PC-3 (cell line): ENCODE measurements at regions not wholly inside any gene's neighbourhood (a gene's known extent, or its start where the extent isn't known, plus 50 kb on each side); places are given as distances from the start of the nearest gene placed in this dataset.

Source experiments
- ATAC-seq: fragments of 200-7000 bp; cut with Tn5 transposase; 2 replicates; pipeline ENCODE4 v1.9.1; 2020; ENCODE audit warnings: mild to moderate bottlenecking, moderate library complexity
- BruUV-seq: library from RNA; stranded (reverse); fragments of 400-500 nt; replicated peaks from 2 replicates; lab custom pipeline; 2021; lab: Mats Ljungman, UMichigan
- CTCF ChIA-PET: fragments of 300-600 bp; sonication (Branson Sonifier 250); formaldehyde crosslinking; loops from one replicate; lab custom pipeline; 2022; ENCODE audit warnings: antibody characterized with exemption; lab: Charles Lee
- POLR2A ChIA-PET: fragments of 300-600 bp; sonication (Branson Sonifier 250); formaldehyde crosslinking; loops from one replicate; lab custom pipeline; 2022; ENCODE audit warnings: antibody characterized with exemption; ENCODE audit not compliant: unreplicated experiment; lab: Charles Lee
- DNase-seq: peaks from one replicate; pipeline ENCODE4 v3.0.0-alpha.2; 2015
- H2AFZ ChIP-seq: fragments of 300-600 bp; sonication (generic); 2 replicates; pipeline ENCODE4 v1.6.0; 2016; ENCODE audit warnings: antibody characterized with exemption, low read length
- H3F3A ChIP-seq: fragments of 300-600 bp; sonication (generic); one replicate; pipeline ENCODE4 v1.6.0; 2017; ENCODE audit warnings: antibody characterized with exemption, low read length, control low read depth, mild to moderate bottlenecking; ENCODE audit not compliant: unreplicated experiment
- H3K27ac ChIP-seq: fragments of 300-600 bp; sonication (generic); 2 replicates; pipeline ENCODE4 v1.5.1; 2016; ENCODE audit warnings: mild to moderate bottlenecking, low read length
- H3K27me3 ChIP-seq: fragments of 300-600 bp; sonication (generic); 2 replicates; pipeline ENCODE4 v1.6.1; 2016; ENCODE audit warnings: low read length, mixed read lengths
- H3K36me3 ChIP-seq: fragments of 300-600 bp; sonication (generic); 2 replicates; pipeline ENCODE4 v1.6.1; 2016; ENCODE audit warnings: low read depth, mixed run types, low read length, mixed read lengths
- H3K4me1 ChIP-seq: fragments of 300-600 bp; sonication (generic); 2 replicates; pipeline ENCODE4 v1.5.1; 2016; ENCODE audit warnings: low read length; ENCODE audit not compliant: insufficient read depth
- H3K4me2 ChIP-seq: fragments of 300-600 bp; sonication (generic); 2 replicates; pipeline ENCODE4 v1.6.0; 2016; ENCODE audit warnings: low read length
- H3K4me3 ChIP-seq: fragments of 300-600 bp; sonication (generic); 2 replicates; pipeline ENCODE4 v1.5.1; 2016; ENCODE audit warnings: mild to moderate bottlenecking, low read length, mixed read lengths
- H3K79me2 ChIP-seq: fragments of 300-600 bp; sonication (generic); 2 replicates; pipeline ENCODE4 v1.6.1; 2017; ENCODE audit warnings: low read length, mixed read lengths
- H3K9ac ChIP-seq: fragments of 300-600 bp; sonication (generic); 2 replicates; pipeline ENCODE4 v1.6.0; 2016; ENCODE audit warnings: mild to moderate bottlenecking, low read length
- H3K9me2 ChIP-seq: fragments of 300-600 bp; sonication (generic); replicated peaks from 2 replicates; pipeline ENCODE4 v1.6.1; 2016; ENCODE audit warnings: mixed run types, low read length, mixed read lengths
- H3K9me3 ChIP-seq: fragments of 300-600 bp; sonication (generic); 2 replicates; pipeline ENCODE4 v1.6.1; 2016; ENCODE audit warnings: low read length, mixed read lengths
- H4K20me1 ChIP-seq: fragments of 300-600 bp; sonication (generic); 2 replicates; pipeline ENCODE4 v1.6.1; 2016; ENCODE audit warnings: low read length, mixed read lengths
- EZH2 ChIP-seq: fragments of 300-600 bp; sonication (generic); IDR thresholded peaks from one replicate; pipeline ENCODE4 v1.6.1; 2017; ENCODE audit warnings: antibody characterized with exemption, mild to moderate bottlenecking, low read length; ENCODE audit not compliant: unreplicated experiment
- EZH2phosphoT487 ChIP-seq: fragments of 300-600 bp; sonication (generic); IDR thresholded peaks from 2 replicates; pipeline ENCODE4 v1.6.1; 2018; ENCODE audit warnings: mild to moderate bottlenecking, antibody characterized with exemption, low read length, borderline replicate concordance
- intact Hi-C: fragments of 100-400 bp; cut with micrococcal nuclease; formaldehyde crosslinking; loops from 2 replicates; pipeline ENCODE4 v1.9.0; 2023
- TF ChIP-seq, protein P1 (sequence below): fragments of 300-600 bp; sonication (generic); conservative IDR thresholded peaks from 2 replicates; pipeline ENCODE4 v1.5.1; 2017; ENCODE audit warnings: antibody characterized with exemption, low read depth, mild to moderate bottlenecking, low read length

DNA sequence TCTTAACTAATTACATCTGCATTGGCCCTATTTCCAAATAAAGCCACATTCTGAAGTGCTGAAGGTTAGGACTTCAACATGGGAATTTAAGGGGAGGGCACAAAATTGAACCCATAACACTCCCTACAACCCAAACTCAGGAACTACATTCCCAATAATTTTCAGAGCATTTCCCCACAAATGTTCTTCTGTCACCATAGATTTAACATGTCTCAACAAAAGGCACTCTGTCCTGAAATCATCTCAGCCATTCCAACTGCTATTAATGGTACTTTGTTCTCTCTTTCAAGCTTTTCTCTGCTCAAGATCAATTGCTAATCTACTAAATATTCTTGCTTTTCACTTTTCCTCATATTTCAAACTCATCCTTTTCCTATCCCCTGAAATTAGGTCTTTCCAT lies 74.0 kb upstream of the SOX1 start:
- DNase-seq = no peak
- Histone ChIP-seq H3K4me2 (no peak overlapping the region), H3K27ac (no peak overlapping the region), H3K36me3 (no peaks in the 10 kb centered on the region), H4K20me1 (no peaks in the 10 kb centered on the region), H2AFZ (no peak overlapping the region), H3K79me2 (no peaks in the 10 kb centered on the region), H3K4me3 (no peak overlapping the region), H3K9me3 (no peaks in the 10 kb centered on the region), H3F3A (no peaks in the 10 kb centered on the region), H3K9me2 (no peaks in the 10 kb centered on the region), H3K27me3 (0 out of 2 replicates have a peak, but pooled peaks cover 4% of the 10 kb centered on the region), H3K4me1 (no peaks in the 10 kb centered on the region), H3K9ac (no peak overlapping the region)
- no TSS peak for BruUV-seq
- ChIA-PET POLR2A (no interaction called here), CTCF (no interaction called here)
- intact Hi-C loops = no loop called here
- no peak for ATAC-seq
- no peak for TF ChIP-seq EZH2
- TF ChIP-seq, protein P1, sequence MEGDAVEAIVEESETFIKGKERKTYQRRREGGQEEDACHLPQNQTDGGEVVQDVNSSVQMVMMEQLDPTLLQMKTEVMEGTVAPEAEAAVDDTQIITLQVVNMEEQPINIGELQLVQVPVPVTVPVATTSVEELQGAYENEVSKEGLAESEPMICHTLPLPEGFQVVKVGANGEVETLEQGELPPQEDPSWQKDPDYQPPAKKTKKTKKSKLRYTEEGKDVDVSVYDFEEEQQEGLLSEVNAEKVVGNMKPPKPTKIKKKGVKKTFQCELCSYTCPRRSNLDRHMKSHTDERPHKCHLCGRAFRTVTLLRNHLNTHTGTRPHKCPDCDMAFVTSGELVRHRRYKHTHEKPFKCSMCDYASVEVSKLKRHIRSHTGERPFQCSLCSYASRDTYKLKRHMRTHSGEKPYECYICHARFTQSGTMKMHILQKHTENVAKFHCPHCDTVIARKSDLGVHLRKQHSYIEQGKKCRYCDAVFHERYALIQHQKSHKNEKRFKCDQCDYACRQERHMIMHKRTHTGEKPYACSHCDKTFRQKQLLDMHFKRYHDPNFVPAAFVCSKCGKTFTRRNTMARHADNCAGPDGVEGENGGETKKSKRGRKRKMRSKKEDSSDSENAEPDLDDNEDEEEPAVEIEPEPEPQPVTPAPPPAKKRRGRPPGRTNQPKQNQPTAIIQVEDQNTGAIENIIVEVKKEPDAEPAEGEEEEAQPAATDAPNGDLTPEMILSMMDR = no peak

DNA sequence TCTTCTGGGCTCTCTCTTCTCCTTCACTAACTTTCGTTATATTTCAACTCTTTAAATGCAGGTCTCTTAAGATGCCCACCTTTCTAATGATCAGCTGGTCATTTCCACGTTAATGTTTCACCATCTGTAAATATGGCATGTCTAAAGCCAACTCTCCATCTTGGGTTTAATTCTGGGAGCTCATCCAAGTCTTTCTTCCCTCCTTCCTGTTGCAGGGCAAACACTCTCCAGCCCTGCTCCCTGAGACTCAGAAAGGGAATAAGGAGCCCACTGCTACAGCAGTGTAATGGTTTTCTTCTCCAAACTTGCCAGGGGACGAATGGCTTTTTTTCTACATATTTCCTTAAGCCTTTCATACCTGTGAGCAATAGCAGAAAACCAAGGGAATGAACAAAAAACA lies 73.3 kb upstream of the SOX1 start:
- Histone ChIP-seq H3K9me3 (no peaks in the 10 kb centered on the region), H3K79me2 (no peaks in the 10 kb centered on the region), H3K4me2 (no peak overlapping the region), H3K27ac (no peak overlapping the region), H4K20me1 (no peaks in the 10 kb centered on the region), H3K9me2 (no peaks in the 10 kb centered on the region), H3F3A (no peaks in the 10 kb centered on the region), H3K27me3 (peaks cover 12% of the 10 kb centered on the region), H3K4me3 (no peak overlapping the region), H3K36me3 (no peaks in the 10 kb centered on the region), H2AFZ (no peak overlapping the region), H3K4me1 (no peaks in the 10 kb centered on the region), H3K9ac (no peak overlapping the region)
- BruUV-seq = no TSS peak
- DNase-seq = no peak
- TF ChIP-seq EZH2phosphoT487 (no peak), EZH2 (no peak)
- TF ChIP-seq, protein P1 = no peak
- no peak for ATAC-seq
- ChIA-PET CTCF (no interaction called here), POLR2A (no interaction called here)
- intact Hi-C loops = no loop called here

DNA sequence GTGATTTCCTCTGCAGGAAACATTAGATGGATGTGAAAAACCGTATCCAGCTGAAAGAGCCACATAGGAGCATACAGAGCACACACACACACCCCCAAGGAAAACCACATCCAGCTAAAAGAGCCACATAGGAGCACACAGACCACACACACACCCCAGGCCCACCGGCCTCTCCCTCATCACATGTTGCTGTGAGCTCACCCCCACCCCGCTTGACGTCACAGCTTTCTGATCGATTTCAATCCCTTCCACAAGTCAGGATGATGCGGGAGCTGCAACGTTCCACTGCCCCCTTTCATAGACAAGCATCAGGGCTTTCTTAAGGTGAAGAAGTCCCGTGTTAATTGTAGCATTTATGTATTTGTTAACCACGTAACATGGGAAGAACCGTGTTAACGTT lies 72.4 kb upstream of the SOX1 start:
- no peaks in the 10 kb centered on the region for H3K79me2 ChIP-seq
- H3F3A ChIP-seq = no peaks in the 10 kb centered on the region
- ATAC-seq (no peak), DNase-seq (no peak)
- H3K4me1 ChIP-seq = no peaks in the 10 kb centered on the region
- TF ChIP-seq, protein P1 = no peak
- TF ChIP-seq EZH2 (no peak), EZH2phosphoT487 (no peak)
- peaks cover 19% of the 10 kb centered on the region for H3K27me3 ChIP-seq
- no peaks in the 10 kb centered on the region for H3K36me3 ChIP-seq
- POLR2A ChIA-PET = no interaction called here
- H3K4me3 ChIP-seq = no peak overlapping the region
- intact Hi-C loops = no loop called here
- H4K20me1 ChIP-seq = no peaks in the 10 kb centered on the region
- BruUV-seq = no TSS peak
- H3K9ac ChIP-seq = no peak overlapping the region
- H2AFZ ChIP-seq = no peak overlapping the region
- H3K9me3 ChIP-seq = no peaks in the 10 kb centered on the region
- no peak overlapping the region for H3K4me2 ChIP-seq
- H3K9me2 ChIP-seq = no peaks in the 10 kb centered on the region
- CTCF ChIA-PET = no interaction called here
- H3K27ac ChIP-seq = no peak overlapping the region
